ENCODE measurements at regions not wholly inside any gene's neighbourhood (a gene's known extent, or its start where the extent isn't known, plus 50 kb on each side); places are given as distances from the start of the nearest gene placed in this dataset.

- TF ChIP-seq RBBP5 (IDR thresholded peaks at IDR 0.05; ENCODE audit: borderline replicate concordance, low read depth, low read length) = no peak
- no peak for TF ChIP-seq HDAC2 (IDR thresholded peaks at IDR 0.05; ENCODE audit: borderline replicate concordance in 1 of 2, low read depth in 2 of 2, low read length in 2 of 2)
- no peak for TF ChIP-seq YY1 (IDR thresholded peaks at IDR 0.05; ENCODE audit: low read depth, low read length)
- TF ChIP-seq ATF3 (IDR thresholded peaks at IDR 0.05; ENCODE audit: insufficient read depth, low read depth, low read length) = no peak
- TF ChIP-seq POLR2AphosphoS5 (IDR thresholded peaks at IDR 0.05; ENCODE audit: low read depth, low read length) = no peak
- TF ChIP-seq TAF1 (IDR thresholded peaks at IDR 0.05; ENCODE audit: low read depth, low read length) = no peak
- TF ChIP-seq SIX5 (IDR thresholded peaks at IDR 0.05; ENCODE audit: low read depth, low read length) = no peak
- TF ChIP-seq RFX5 (IDR thresholded peaks at IDR 0.05; ENCODE audit: borderline replicate concordance, low read depth, low read length) = no peak
- no peak for TF ChIP-seq USF2 (IDR thresholded peaks at IDR 0.05; ENCODE audit: low read length)
Measured at GRCh38 chr12:114876968-114877680, 193.1 kb upstream of the TBX3 start (continued).

Measured in H1 (cell line).